Rectal smooth muscle tissue (tissue), 1 donor: ENCODE measurements at regions not wholly inside any gene's neighbourhood (a gene's known extent, or its start where the extent isn't known, plus 50 kb on each side); places are given as distances from the start of the nearest gene placed in this dataset.
"Not testable (repeated sequence)": the region's sequence is repeated elsewhere in the genome, so short reads cannot be mapped to it uniquely, and the experiment has no call there.

ENCODE experiments used
- H3K27ac ChIP-seq: one replicate; pipeline ENCODE4 v1.7.0; 2013; ENCODE audit warnings: low read depth, low read length, inconsistent platforms
- H3K27me3 ChIP-seq: one replicate; pipeline ENCODE4 v1.7.0; 2013; ENCODE audit warnings: low read length; ENCODE audit not compliant: control insufficient read depth, insufficient read depth
- H3K36me3 ChIP-seq: one replicate; pipeline ENCODE4 v1.7.0; 2013; ENCODE audit warnings: low read length; ENCODE audit not compliant: control insufficient read depth, insufficient read depth
- H3K4me1 ChIP-seq: one replicate; pipeline ENCODE4 v1.7.0; 2013; ENCODE audit warnings: low read length; ENCODE audit not compliant: control insufficient read depth, insufficient read depth
- H3K4me3 ChIP-seq: one replicate; pipeline ENCODE4 v1.7.0; 2013; ENCODE audit warnings: low read length
- H3K9ac ChIP-seq: one replicate; pipeline ENCODE4 v1.7.0; 2013; ENCODE audit warnings: low read length

DNA sequence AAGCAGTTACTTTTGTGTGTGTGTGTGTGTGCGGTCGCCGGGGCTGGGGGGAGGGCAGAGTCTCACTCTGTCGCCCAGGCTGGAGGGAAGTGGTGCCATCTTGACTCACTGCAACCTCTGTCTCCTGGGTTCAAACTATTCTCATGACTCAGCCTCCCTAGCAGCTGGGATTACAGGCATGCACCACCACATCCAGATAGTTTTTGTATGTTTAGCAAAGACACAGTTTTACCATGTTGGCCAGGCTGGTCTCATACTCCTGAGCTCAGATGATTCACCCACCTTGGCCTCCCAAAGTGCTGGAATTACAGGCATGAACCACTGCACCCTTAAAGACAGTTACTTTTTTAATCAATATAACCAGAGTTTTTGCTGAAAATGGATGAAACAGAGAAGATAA, 207.0 kb downstream of the PTPRC start:
- Histone ChIP-seq H3K4me1 (no peaks in the 10 kb centered on the region), H3K4me3 (no peak overlapping the region), H3K9ac (no peak overlapping the region), H3K27me3 (no peaks in the 10 kb centered on the region), H3K27ac (no peak overlapping the region), H3K36me3 (no peaks in the 10 kb centered on the region)

DNA sequence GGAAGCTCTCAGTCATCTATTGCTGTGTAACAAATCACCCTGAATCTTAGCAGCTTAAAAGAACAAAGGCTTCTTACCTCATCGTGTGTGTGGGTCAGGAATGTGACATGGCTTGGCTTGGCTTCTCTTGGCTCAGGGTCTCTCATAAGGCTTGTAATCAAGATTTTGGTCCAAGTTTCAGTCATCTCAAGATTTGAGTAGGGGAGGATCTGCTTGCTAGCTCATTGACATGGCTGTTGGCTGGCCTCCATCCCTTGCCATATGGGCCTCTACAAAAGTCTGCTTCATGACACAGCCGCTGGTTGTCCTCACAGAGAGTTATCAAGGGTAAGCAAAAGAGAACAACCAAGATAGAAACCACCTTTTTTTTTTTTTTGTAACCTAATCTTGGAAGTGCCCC, 207.7 kb downstream of the PTPRC start:
- Histone ChIP-seq H3K36me3 (no peaks in the 10 kb centered on the region), H3K4me1 (no peaks in the 10 kb centered on the region), H3K4me3 (no peak overlapping the region), H3K9ac (no peak overlapping the region), H3K27ac (no peak overlapping the region), H3K27me3 (no peaks in the 10 kb centered on the region)

DNA sequence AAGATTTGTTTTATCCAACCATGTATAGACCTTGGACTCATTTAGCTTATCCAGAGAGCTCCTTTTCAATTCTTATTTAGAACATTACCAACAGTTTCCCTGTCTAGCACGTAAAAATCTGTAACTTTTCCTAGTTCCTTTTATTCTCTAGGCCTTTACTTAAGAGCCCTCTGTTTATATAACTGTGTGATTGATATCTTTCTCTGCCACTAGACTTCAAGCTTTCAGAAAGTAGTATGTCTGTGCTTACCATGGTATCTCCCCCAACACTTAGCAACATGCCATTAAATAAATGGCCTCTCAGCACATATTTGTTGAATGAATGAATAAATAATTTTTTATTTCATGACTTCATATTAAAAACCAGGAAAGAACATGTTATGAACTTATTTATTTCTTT, 209.4 kb downstream of the PTPRC start:
- Histone ChIP-seq H3K4me3 (no peak overlapping the region), H3K4me1 (no peaks in the 10 kb centered on the region), H3K27me3 (no peaks in the 10 kb centered on the region), H3K9ac (no peak overlapping the region), H3K27ac (no peak overlapping the region), H3K36me3 (no peaks in the 10 kb centered on the region)

DNA sequence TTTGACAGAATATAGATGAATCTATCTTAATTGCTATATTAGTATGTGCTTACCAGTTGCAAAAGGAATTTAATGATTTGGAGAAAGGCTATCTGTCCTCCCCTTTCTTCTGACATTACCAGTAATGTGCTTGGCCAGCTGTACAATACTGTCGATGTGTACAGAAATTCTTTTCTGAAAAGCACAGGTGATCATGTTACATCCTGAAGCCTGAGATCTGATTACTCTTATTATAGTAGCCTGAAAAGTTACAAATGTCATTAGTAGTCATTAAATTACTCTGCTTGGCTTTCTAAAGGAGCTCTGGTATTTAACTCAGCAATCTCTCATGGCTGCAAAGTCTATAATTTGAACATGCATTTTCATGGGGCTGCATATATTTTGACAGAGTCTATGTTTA, 209.8 kb downstream of the PTPRC start:
- Histone ChIP-seq H3K9ac (no peak overlapping the region), H3K36me3 (no peaks in the 10 kb centered on the region), H3K4me1 (no peaks in the 10 kb centered on the region), H3K27me3 (no peaks in the 10 kb centered on the region), H3K27ac (no peak overlapping the region), H3K4me3 (no peak overlapping the region)

DNA sequence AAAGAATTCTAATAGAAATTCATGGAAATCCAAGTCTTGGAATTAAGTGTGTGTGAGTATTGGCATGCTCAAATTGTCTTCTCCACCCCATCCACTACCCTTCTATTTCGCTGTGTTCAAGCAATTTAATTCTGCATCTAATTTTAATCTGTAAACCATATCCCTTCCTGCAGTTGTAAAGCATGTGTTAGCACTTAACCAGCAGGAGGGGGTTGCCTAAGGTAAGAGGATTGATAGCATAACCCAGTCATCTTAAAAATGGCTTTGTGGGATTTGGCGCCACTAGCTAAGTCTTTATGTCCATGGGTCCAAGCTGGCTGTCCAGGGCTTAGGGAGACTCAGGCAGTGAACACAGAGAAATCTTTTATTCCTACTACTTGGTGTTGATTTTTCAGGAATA, 210.3 kb downstream of the PTPRC start:
- no peak overlapping the region for H3K9ac ChIP-seq
- H3K36me3 ChIP-seq = no peaks in the 10 kb centered on the region
- H3K4me1 ChIP-seq = no peaks in the 10 kb centered on the region
- H3K27me3 ChIP-seq = no peaks in the 10 kb centered on the region
- H3K27ac ChIP-seq = no peak overlapping the region
- no peak overlapping the region for H3K4me3 ChIP-seq

DNA sequence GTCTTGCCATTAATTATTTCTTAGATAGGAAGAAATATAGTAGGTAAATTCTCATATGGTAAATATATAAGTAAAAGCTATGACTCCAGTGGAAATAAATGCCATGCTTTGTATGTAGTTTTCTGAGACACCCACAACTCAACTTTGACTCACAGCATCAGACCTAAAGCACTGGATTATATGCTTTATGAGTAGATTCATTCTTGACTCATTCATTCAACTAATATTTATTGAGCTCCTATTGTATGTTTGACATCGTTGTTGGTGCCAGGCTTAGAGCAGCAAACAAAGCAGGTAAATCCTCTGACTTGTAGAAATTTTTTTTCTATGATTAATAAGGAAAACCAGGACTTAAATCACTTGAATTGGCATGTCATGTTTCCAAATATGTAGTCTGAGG, 211.4 kb downstream of the PTPRC start:
- Histone ChIP-seq H3K27ac (no peak overlapping the region), H3K36me3 (no peaks in the 10 kb centered on the region), H3K9ac (no peak overlapping the region), H3K4me1 (no peaks in the 10 kb centered on the region), H3K27me3 (no peaks in the 10 kb centered on the region), H3K4me3 (no peak overlapping the region)

DNA sequence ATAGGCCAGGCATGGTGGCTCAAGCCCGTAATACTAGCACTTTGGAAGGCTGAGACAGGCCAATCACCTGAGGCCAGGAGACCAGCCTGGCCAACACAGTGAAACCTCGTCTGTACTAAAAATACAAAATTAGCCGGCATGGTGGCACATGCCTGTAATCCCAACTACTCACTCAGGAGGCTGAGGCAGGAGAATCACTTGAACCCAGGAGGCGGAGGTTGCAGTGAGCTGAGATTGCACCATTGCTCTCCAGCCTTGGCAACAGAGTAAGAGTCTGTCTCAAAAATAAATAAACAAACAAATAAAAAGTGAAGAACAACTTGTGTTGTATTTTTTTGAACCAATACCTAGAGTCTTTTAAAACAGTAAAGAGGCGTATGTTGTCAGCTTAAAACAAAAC, 212.1 kb downstream of the PTPRC start:
- H3K36me3 ChIP-seq, H3K4me1 ChIP-seq, H3K27me3 ChIP-seq, H3K9ac ChIP-seq, H3K27ac ChIP-seq, H3K4me3 ChIP-seq: not testable (repeated sequence)

DNA sequence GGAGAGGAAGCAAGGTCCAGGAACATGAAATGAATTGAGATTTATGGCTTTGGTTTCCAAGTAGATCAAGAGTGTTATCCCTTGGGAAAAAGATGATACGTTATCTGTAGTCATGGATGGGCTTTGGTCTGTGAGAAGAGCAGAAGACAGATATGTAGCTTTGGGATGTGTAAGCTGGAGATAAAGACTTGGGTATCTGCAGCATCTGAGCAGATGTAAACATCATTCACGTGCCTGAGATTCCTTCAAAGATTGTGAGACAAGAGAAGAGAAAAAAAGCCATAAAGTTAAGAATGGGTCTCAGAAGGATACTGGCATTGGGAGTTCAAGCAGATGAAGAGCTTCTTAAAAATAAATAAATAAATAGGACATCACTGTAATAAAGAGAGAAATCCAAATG, 217.8 kb downstream of the PTPRC start:
- Histone ChIP-seq H3K9ac (no peak overlapping the region), H3K4me1 (no peaks in the 10 kb centered on the region), H3K36me3 (no peaks in the 10 kb centered on the region), H3K27ac (no peak overlapping the region), H3K4me3 (no peak overlapping the region), H3K27me3 (no peaks in the 10 kb centered on the region)

DNA sequence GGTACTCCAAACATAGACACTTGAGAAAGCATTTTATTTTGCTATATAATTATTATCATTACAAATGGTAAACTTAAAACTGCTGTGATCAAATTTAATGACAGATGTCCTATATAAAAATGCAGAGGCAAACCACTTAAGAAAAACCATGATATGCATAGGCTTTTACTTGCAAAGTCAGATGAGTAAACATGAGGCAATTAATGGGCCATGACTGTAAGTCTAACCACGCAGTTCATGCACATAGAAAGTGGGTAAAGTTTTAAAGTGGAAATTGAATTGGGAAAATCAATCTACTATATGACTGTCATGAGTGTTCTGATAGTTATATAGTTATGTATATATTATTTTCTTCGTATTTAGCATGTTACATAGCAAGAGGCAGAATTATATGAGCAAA, 219.2 kb downstream of the PTPRC start:
- Histone ChIP-seq H3K4me3 (no peak overlapping the region), H3K9ac (no peak overlapping the region), H3K36me3 (no peaks in the 10 kb centered on the region), H3K27ac (no peak overlapping the region), H3K4me1 (no peaks in the 10 kb centered on the region), H3K27me3 (no peaks in the 10 kb centered on the region)

DNA sequence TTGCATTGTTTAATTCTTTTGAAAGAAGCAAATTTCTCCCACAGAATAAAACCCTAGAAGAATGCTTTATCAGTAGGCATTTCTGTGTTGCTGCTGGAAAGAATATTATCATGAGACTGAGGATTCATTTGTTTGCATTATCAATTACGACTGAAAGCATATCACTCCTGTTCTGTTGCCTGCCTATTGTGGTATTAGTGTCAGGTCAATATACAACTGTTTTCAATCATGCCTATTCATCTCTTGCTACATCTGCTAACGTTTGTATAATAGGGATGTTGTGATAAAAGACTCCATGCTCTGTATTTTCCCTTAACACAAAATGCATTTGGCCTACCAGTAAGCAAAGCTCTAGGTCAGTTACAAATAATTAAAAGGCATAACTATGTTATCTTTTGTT, 221.5 kb downstream of the PTPRC start:
- Histone ChIP-seq H3K4me3 (no peak overlapping the region), H3K27me3 (no peaks in the 10 kb centered on the region), H3K27ac (no peak overlapping the region), H3K9ac (no peak overlapping the region), H3K36me3 (no peaks in the 10 kb centered on the region), H3K4me1 (no peaks in the 10 kb centered on the region)

DNA sequence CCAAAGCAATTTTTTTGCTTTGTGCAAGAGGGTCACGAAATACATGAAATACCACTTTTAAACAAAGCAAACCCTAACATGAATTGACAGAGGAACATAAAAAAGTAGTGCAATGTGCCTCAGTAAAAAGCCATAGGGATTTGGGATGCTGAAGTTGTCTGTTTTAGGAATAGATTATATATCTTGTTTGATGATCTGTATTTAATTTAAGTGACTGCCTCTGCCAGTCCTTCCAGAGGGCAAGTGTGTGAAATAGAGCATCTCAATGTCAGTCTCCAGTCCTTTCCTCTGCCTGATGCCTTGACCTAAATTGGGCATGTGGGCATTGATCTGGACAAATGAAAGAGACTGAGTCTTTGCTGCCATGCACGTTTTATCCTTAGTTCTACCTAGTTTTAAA, 222.8 kb downstream of the PTPRC start:
- Histone ChIP-seq H3K27ac (no peak overlapping the region), H3K9ac (no peak overlapping the region), H3K4me1 (no peaks in the 10 kb centered on the region), H3K27me3 (no peaks in the 10 kb centered on the region), H3K36me3 (no peaks in the 10 kb centered on the region), H3K4me3 (no peak overlapping the region)

DNA sequence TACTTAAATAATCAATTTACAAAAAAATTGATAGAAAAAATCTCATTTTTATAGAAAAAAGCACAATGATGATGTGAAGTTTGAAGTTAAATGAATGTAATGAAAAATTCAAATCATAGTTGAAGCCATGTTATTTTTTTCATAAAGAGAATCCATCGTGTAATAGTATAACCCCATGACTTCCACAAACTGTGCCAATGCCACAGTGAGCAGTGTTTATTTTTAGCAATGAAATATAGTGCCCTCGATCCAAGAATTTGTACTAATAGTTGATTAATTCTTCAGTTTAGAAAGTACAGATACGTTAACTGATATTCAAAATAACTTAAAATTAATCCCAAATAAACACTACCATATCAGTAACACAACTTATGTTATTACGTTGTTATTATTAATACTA, 225.9 kb downstream of the PTPRC start:
- Histone ChIP-seq H3K36me3 (no peaks in the 10 kb centered on the region), H3K27ac (no peak overlapping the region), H3K4me1 (no peaks in the 10 kb centered on the region), H3K27me3 (no peaks in the 10 kb centered on the region), H3K4me3 (no peak overlapping the region), H3K9ac (no peak overlapping the region)

DNA sequence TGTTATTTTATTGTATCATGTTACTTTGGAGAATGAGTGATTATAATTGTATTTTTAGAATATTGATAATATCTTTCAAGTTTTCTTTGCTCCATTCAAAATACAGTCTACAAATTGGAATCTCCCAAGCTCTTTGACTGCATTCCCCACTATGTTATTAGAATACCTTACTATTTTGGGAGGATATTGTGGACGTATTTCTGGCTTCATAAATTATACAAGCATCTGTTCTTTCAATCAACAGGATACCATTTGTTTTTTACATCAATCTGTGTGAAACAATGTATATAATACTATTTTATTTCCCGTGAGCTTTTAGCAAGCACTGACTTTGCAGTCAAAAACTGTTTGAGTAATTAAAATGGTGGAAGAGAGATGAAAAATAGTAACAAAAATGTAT, 226.5 kb downstream of the PTPRC start:
- Histone ChIP-seq H3K36me3 (no peaks in the 10 kb centered on the region), H3K27me3 (no peaks in the 10 kb centered on the region), H3K9ac (no peak overlapping the region), H3K4me3 (no peak overlapping the region), H3K27ac (no peak overlapping the region), H3K4me1 (no peaks in the 10 kb centered on the region)

DNA sequence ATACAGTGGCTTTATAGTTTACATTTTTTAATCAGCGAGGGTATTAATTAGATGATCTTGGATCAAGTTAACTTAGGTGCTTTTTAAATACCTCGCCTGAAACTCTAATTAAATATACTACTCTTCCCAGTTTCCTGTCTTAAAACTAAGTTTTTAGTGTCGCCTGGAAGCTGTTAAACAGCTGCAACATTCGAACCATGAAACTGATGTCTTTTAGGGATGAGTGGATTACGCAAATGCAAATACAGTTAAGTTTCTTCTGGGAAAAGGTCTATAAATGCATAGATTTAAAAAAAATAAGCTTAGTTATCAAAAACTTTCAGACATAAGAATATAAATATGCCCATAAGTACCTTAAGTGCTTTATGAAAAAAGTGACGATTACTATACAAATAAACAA, 228.3 kb downstream of the PTPRC start:
- no peak overlapping the region for H3K4me3 ChIP-seq
- H3K9ac ChIP-seq = no peak overlapping the region
- H3K36me3 ChIP-seq = no peaks in the 10 kb centered on the region
- H3K4me1 ChIP-seq = no peaks in the 10 kb centered on the region
- H3K27me3 ChIP-seq = no peaks in the 10 kb centered on the region
- H3K27ac ChIP-seq = no peak overlapping the region
